Hepatic stellate cell (primary cell): ENCODE measurements at regions not wholly inside any gene's neighbourhood (a gene's known extent, or its start where the extent isn't known, plus 50 kb on each side); places are given as distances from the start of the nearest gene placed in this dataset.
A peak's percentile ranks its signal among the peaks of the same experiment; 100 is the strongest.
"Not testable (repeated sequence)": the region's sequence is repeated elsewhere in the genome, so short reads cannot be mapped to it uniquely, and the experiment has no call there.

Experiments
- DNase-seq: peaks from one replicate; pipeline ENCODE4 v3.0.0; 2011; ENCODE audit warnings: low spot score

GRCh38 chr2:240254337-240255164 lies 114.1 kb upstream of the OTOS start:
- DNase-seq = no peak

- DNase-seq = no peak
Observed at GRCh38 chr2:240255165-240255491, 114.7 kb upstream of the OTOS start.

- no peak for DNase-seq
Observed at GRCh38 chr2:240255811-240256703, 115.6 kb upstream of the OTOS start.

- no peak for DNase-seq
Observed at GRCh38 chr2:240256704-240257637, 116.5 kb upstream of the OTOS start.

DNA sequence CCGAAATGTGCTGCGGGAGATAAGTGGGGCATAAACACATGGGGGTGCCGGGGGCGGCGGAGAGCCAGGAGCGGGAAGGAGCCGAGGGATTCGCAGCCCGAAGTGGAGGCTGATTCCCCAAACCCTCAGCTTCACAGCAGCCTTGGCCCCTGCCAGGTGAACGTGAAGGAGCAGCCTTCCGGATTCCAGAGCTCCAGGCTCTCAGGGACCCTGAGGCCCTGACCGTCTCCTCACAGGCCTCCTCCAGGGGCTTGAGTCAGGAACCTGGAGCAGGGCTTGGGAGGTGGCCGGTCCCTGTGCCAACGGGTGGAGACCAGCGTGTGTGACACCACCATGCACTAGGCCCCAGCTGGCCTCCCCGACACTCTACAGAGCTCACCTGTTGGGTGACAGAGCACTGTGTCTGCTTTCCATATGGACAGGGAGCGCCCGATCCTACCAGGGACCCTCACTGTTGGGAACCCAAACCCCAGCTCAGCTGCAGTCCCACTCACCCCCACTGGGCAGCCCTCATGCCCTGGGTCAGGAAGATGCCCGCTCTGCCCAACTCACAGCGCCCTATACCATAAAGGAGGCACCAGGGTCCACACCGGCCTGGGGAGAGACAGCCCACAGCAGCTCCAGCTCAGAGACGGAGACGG lies 117.6 kb upstream of the OTOS start:
- DNase-seq = no peak

GRCh38 chr2:240258685-240259084 lies 118.2 kb upstream of the OTOS start:
- DNase-seq = no peak

GRCh38 chr2:240259201-240259923 lies 118.9 kb upstream of the OTOS start:
- peak; percentile 56 for DNase-seq

DNA sequence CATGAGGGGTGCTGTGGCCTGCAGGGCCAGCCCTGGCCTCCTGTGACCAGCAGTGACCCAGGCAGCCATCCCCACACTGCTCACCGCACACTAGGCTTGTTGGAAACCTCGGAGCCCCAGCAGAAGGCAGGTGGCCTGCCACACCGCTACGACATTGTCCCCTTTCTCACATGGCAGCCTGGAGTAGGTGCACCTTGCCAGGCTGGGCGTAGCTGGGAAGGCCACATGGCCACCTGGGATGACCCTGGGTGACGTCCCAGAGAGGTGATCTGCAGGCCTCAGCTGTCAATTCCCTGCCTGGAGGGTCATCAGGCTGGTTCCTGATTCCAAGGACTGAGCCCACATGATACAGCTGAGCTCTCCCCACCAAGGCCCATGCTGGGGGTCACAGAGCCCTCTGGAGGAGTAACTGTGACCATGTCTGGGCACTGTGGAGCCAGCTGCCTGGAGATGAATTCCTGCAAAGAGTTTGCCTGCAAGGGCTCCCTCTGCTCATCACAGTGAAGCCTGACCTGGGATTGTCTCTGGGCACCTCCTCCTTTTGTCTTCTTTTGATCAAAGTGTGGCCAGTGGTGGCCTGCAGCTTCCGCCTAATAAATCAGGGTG lies 119.6 kb upstream of the OTOS start:
- DNase-seq = no peak

- DNase-seq = no peak
Observed at GRCh38 chr2:240260664-240261063, 120.2 kb upstream of the OTOS start.

GRCh38 chr2:240262578-240262977 lies 122.1 kb upstream of the OTOS start:
- not testable (repeated sequence) for DNase-seq

DNA sequence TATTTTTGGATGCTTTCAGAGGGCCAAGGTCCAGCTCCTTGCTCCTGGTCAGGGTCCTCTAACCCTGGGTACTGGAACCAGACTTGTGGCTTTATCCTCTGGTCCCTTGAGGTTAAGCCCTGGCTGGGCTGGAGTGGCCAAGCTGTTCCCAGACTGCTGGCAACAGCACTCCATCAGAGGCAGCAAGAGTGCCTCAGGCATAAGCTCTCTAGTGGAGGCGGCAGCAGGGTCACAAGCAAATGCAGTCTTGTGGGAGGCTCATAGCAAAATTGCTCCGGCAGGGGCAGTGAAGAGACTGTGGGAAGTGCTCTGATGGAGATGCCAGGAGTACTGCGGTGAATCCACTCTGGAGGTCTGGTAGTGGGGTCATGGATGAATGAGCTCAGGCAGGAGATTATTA lies 128.9 kb upstream of the OTOS start:
- DNase-seq = no peak

GRCh38 chr2:240269886-240270285 lies 129.4 kb upstream of the OTOS start:
- DNase-seq = no peak

DNA sequence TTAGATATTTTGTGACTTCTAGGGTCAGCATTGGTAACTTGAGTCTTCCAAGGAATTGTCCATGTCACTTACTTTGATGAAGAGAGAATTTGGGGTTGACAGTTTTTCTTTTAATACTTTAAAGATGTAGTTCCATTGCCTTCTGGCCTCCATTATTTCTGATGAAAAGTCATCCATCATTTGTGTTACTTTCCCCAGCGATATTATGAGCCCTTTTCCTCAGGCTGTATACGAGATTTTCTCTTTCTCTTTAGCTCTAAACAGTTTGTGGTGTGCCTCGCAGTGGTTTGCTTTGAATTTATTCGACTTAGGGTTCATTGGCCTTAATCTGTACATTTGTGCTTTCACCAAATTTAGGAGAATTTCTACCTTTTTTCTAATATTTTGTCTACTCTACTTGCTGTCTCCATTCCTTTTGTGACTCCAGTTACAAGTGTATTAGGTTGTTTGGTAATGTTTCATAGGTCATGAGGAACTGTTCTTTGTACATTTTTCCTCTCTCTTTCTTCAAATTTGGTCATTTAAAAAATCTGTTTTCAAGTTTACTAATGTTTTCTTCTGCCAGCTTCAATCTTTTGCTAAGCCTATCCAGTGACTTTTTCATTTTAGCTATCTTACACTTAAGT lies 131.4 kb upstream of the OTOS start:
- DNase-seq = no peak

GRCh38 chr2:240275386-240275785 lies 134.9 kb upstream of the OTOS start:
- no peak for DNase-seq

DNA sequence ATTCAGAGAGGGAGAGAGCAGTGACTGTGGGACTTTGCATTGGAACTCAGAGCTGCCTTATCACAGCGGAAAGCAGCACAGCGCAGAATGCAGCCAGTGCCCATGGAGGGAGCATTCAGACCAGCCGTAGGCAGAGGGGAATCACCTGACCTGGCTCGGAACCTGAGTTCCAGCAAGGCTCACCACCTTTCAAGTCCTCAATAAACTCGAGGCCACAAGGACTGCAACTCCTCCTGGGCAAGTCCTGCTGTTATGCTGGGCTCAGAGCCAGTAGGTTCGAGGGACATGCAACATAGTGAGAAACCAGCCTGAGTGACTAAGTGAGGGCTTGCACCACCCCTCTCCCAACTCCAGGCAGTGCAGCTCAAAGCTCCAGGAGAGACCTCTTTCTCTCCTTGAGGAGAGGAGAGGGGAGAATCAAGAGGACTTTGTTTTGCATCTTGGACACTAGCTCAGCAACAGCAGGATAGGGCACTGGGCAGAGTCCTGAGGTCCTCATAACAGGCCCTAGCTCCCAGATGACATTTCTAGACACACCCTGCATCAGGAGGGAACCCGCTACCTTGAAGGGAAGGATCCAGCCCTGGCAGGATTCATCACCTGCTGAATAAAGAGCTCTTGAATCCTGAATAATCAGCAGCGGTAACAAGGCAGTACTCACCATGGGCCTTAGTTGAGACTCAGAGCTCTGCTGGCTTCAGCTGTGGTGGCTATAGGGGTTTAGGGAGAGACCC lies 136.8 kb upstream of the OTOS start:
- DNase-seq = no peak

DNA sequence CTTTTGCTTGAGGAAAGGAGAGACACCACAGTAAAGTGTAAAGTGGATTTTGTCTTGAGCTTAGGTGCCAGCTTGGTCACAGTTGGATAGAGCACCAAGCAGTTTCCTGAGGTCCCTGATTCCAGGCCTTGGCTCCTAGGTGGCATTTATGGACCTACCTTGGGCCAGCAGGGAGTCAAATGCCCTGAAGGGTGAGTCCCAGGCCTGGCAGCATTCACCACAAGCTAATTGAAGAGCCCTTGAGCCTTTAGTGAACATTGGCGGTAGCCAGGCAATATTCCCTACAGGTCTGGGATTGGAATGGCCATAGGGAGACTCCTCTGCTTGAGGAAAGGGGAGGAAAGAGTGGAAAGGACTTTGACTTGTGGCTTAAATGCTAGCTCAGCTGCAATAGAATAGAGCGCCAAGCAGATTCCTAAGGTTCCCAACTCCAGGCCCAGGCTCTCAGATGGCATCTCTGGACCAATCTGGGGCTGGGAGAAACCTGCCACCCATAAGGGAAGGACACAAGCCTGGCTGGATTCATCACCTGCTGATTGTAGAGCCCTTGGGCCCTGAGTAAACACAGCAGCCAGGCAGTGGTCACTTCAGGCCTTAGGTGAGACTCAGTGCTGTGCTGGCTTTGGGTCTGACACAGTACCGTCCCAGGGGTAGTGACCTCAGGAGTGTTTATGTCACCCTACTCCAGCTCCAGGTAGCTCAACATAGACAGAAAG lies 137.5 kb upstream of the OTOS start:
- DNase-seq = no peak

- no peak for DNase-seq
Observed at GRCh38 chr2:240278661-240279060, 138.2 kb upstream of the OTOS start.

DNA sequence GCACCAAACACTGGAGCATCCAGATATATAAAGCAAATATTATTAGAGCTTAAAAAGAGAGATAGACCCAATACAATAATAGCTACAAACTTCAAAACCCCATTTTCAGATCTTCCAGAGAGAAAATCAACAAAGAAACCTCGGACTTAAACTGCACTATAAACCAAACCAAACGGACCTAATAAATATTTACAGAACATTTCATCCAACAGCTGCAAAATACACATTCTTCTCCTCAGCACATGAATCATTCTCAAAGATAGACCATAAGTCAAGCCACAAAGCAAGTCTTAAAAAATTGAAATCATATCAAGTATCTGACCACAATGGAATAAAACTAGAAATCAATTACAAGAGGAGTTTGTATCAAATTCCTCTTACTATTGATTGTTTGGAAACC lies 140.2 kb upstream of the OTOS start:
- no peak for DNase-seq
